H9 (cell line): ENCODE measurements at regions not wholly inside any gene's neighbourhood (a gene's known extent, or its start where the extent isn't known, plus 50 kb on each side); places are given as distances from the start of the nearest gene placed in this dataset.

Experiments
- DNase-seq: peaks from one replicate; pipeline ENCODE4 v3.0.0-alpha.2; 2017
- H2AFZ ChIP-seq: one replicate; pipeline ENCODE4 v1.6.1; 2013; ENCODE audit warnings: mild to moderate bottlenecking, low read length, control low read depth, moderate library complexity
- H2AK5ac ChIP-seq: 2 replicates; pipeline ENCODE4 v1.6.1; 2013; ENCODE audit warnings: low read length, control low read depth, mixed read lengths; ENCODE audit not compliant: insufficient read length
- H2BK120ac ChIP-seq: one replicate; pipeline ENCODE4 v1.6.1; 2013; ENCODE audit warnings: low read depth, mild to moderate bottlenecking, low read length, control low read depth, inconsistent platforms; ENCODE audit not compliant: poor library complexity, severe bottlenecking
- H2BK12ac ChIP-seq: 2 replicates; pipeline ENCODE4 v1.6.1; 2013; ENCODE audit warnings: low read length, control low read depth, mixed read lengths, low read depth; ENCODE audit not compliant: insufficient read length
- H2BK15ac ChIP-seq: 2 replicates; pipeline ENCODE4 v1.6.1; 2013; ENCODE audit warnings: low read depth, low read length, control low read depth
- H2BK20ac ChIP-seq: one replicate; pipeline ENCODE4 v1.6.1; 2013; ENCODE audit warnings: low read depth, mild to moderate bottlenecking, low read length, control low read depth, inconsistent platforms; ENCODE audit not compliant: poor library complexity, severe bottlenecking
- H2BK5ac ChIP-seq: 2 replicates; pipeline ENCODE4 v1.6.1; 2013; ENCODE audit warnings: low read length, control low read depth, mixed read lengths; ENCODE audit not compliant: insufficient read length
- H3K14ac ChIP-seq: 2 replicates; pipeline ENCODE4 v1.6.1; 2013; ENCODE audit warnings: low read length, control low read depth; ENCODE audit not compliant: insufficient read depth
- H3K18ac ChIP-seq: 2 replicates; pipeline ENCODE4 v1.6.1; 2013; ENCODE audit warnings: low read depth, mild to moderate bottlenecking, mixed read lengths, low read length, control low read depth; ENCODE audit not compliant: insufficient read length
- H3K23ac ChIP-seq: 2 replicates; pipeline ENCODE4 v1.6.1; 2013; ENCODE audit warnings: low read length, control low read depth, mixed read lengths, low read depth; ENCODE audit not compliant: insufficient read length
- H3K23me2 ChIP-seq: 2 replicates; pipeline ENCODE4 v1.6.1; 2013; ENCODE audit warnings: low read depth, mild to moderate bottlenecking, mixed read lengths, low read length, control low read depth; ENCODE audit not compliant: insufficient read length, poor library complexity, severe bottlenecking
- H3K27ac ChIP-seq: 2 replicates; pipeline ENCODE4 v1.5.1; 2013; ENCODE audit warnings: low read length, control low read depth, mixed read lengths, low read depth; ENCODE audit not compliant: insufficient read length
- H3K27me3 ChIP-seq: 2 replicates; pipeline ENCODE4 v1.6.1; 2013; ENCODE audit warnings: low read length, control low read depth, inconsistent platforms; ENCODE audit not compliant: insufficient read depth
- H3K4ac ChIP-seq: 2 replicates; pipeline ENCODE4 v1.6.1; 2013; ENCODE audit warnings: low read depth, mild to moderate bottlenecking, control low read depth, inconsistent platforms, low read length, moderate library complexity
- H3K4me1 ChIP-seq: 2 replicates; pipeline ENCODE4 v1.6.1; 2013; ENCODE audit warnings: low read length, control low read depth, inconsistent platforms; ENCODE audit not compliant: insufficient read depth
- H3K4me2 ChIP-seq: 2 replicates; pipeline ENCODE4 v1.6.1; 2013; ENCODE audit warnings: low read length, control low read depth, mixed read lengths; ENCODE audit not compliant: insufficient read length, insufficient read depth
- H3K56ac ChIP-seq: 2 replicates; pipeline ENCODE4 v1.6.1; 2013; ENCODE audit warnings: low read depth, mild to moderate bottlenecking, mixed read lengths, low read length, control low read depth; ENCODE audit not compliant: insufficient read length
- H3K79me1 ChIP-seq: 2 replicates; pipeline ENCODE4 v1.6.1; 2013; ENCODE audit warnings: low read depth, mild to moderate bottlenecking, moderate library complexity, low read length, control low read depth, inconsistent platforms; ENCODE audit not compliant: insufficient read depth, poor library complexity, severe bottlenecking
- H3K79me2 ChIP-seq: 2 replicates; pipeline ENCODE4 v1.6.1; 2013; ENCODE audit warnings: low read length, control low read depth, inconsistent platforms; ENCODE audit not compliant: insufficient read depth
- H3K9ac ChIP-seq: 2 replicates; pipeline ENCODE4 v1.6.1; 2013; ENCODE audit warnings: low read length, control low read depth, mixed read lengths; ENCODE audit not compliant: insufficient read length; ENCODE audit errors: extremely low read depth
- H3K9me3 ChIP-seq: one replicate; pipeline ENCODE4 v1.6.1; 2013; ENCODE audit warnings: low read depth, low read length, inconsistent platforms; ENCODE audit not compliant: control insufficient read depth
- H3T11ph ChIP-seq: one replicate; pipeline ENCODE4 v1.6.1; 2013; ENCODE audit warnings: mild to moderate bottlenecking, low read length, control low read depth, inconsistent platforms
- H4K20me1 ChIP-seq: one replicate; pipeline ENCODE4 v1.6.1; 2013; ENCODE audit not compliant: control insufficient read depth, insufficient read length, insufficient read depth
- H4K5ac ChIP-seq: 2 replicates; pipeline ENCODE4 v1.6.1; 2013; ENCODE audit warnings: low read depth, mild to moderate bottlenecking, mixed read lengths, low read length, control low read depth; ENCODE audit not compliant: insufficient read length
- H4K8ac ChIP-seq: replicated peaks from 2 replicates; pipeline ENCODE4 v1.6.1; 2013; ENCODE audit warnings: low read length, control low read depth, mixed read lengths, low read depth; ENCODE audit not compliant: insufficient read length
- H4K91ac ChIP-seq: 2 replicates; pipeline ENCODE4 v1.6.1; 2013; ENCODE audit warnings: low read depth, mild to moderate bottlenecking, moderate library complexity, mixed read lengths, low read length, control low read depth; ENCODE audit not compliant: insufficient read length
- H3K27ac Mint-ChIP-seq, 3 experiments: 2 replicates in 2 of 3; 3 replicates in 1 of 3; pipeline ENCODE4 v1.8.0; 2020 to 2021; ENCODE audit warnings: mixed read lengths in 3 of 3, mild to moderate bottlenecking in 1 of 3, moderate library complexity in 1 of 3
- H3K27me3 Mint-ChIP-seq: 2 replicates; pipeline ENCODE4 v1.8.0; 2021; ENCODE audit warnings: low read depth, mild to moderate bottlenecking, moderate library complexity, mixed read lengths
- H3K36me3 Mint-ChIP-seq, 3 experiments: 2 replicates in 2 of 3; 3 replicates in 1 of 3; pipeline ENCODE4 v1.8.0; 2020 to 2021; ENCODE audit warnings: low read depth in 3 of 3, mixed read lengths in 3 of 3; ENCODE audit not compliant: insufficient read depth in 1 of 3
- H3K4me1 Mint-ChIP-seq, 2 experiments: 2 replicates each; pipeline ENCODE4 v1.8.0; 2020; ENCODE audit warnings: mixed read lengths in 2 of 2
- H3K4me3 Mint-ChIP-seq, 2 experiments: 2 replicates in 1 of 2; 3 replicates in 1 of 2; pipeline ENCODE4 v1.8.0; 2020 to 2021; ENCODE audit warnings: mild to moderate bottlenecking in 2 of 2, mixed read lengths in 2 of 2, moderate library complexity in 1 of 2
- H3K9me3 Mint-ChIP-seq, 2 experiments: 2 replicates in 1 of 2; 3 replicates in 1 of 2; pipeline ENCODE4 v1.8.0; 2020; ENCODE audit warnings: mild to moderate bottlenecking in 2 of 2, mixed read lengths in 2 of 2, moderate library complexity in 1 of 2
- CTCF ChIP-seq: fragments of 200-600 bp; sonication (generic); conservative IDR thresholded peaks from 3 replicates; pipeline ENCODE4 v1.8.0; 2021; ENCODE audit warnings: antibody characterized with exemption, mild to moderate bottlenecking

- no peaks in the 10 kb centered on the region for H3K27me3 ChIP-seq
- H3K4me2 ChIP-seq = no peak overlapping the region
- no peak for DNase-seq
- Mint-ChIP-seq H3K36me3 (peaks cover 4 to 23% (median 6%) of the 10 kb centered on the region in 3 experiments; a peak in 4 of 7 replicates), H3K4me1 (peaks cover 5 to 6% of the 10 kb centered on the region in 2 experiments; a peak in 1 of 4 replicates), H3K4me3 (no peak overlapping the region), H3K27ac (no peak overlapping the region), H3K27me3 (no peaks in the 10 kb centered on the region), H3K9me3 (peaks cover 16 to 19% of the 10 kb centered on the region in 2 experiments)
- H3K79me2 ChIP-seq = no peaks in the 10 kb centered on the region
- H2BK20ac ChIP-seq = no peak overlapping the region
- no peak overlapping the region for H2BK120ac ChIP-seq
- H3K9ac ChIP-seq = no peak overlapping the region
- no peaks in the 10 kb centered on the region for H3K79me1 ChIP-seq
- no peak overlapping the region for H3K18ac ChIP-seq
- no peaks in the 10 kb centered on the region for H4K20me1 ChIP-seq
- no peak overlapping the region for H4K8ac ChIP-seq
- H2BK5ac ChIP-seq = no peak overlapping the region
- H2AK5ac ChIP-seq = no peak overlapping the region
- H2BK12ac ChIP-seq = no peak overlapping the region
- TF ChIP-seq CTCF = no peak
- H3K56ac ChIP-seq = no peak overlapping the region
- no peak overlapping the region for H3T11ph ChIP-seq
- no peak overlapping the region for H4K91ac ChIP-seq
- H3K27ac ChIP-seq = no peak overlapping the region
- no peaks in the 10 kb centered on the region for H3K23me2 ChIP-seq
- no peaks in the 10 kb centered on the region for H3K4me1 ChIP-seq
- no peak overlapping the region for H4K5ac ChIP-seq
- no peaks in the 10 kb centered on the region for H3K9me3 ChIP-seq
- no peak overlapping the region for H2BK15ac ChIP-seq
- H3K4ac ChIP-seq = no peak overlapping the region
- H2AFZ ChIP-seq = no peak overlapping the region
- H3K23ac ChIP-seq = no peak overlapping the region
- H3K14ac ChIP-seq = no peak overlapping the region
Observed at GRCh38 chr1:214827883-214828282, 224.9 kb downstream of the CENPF start.
